Sigmoid colon (tissue), 4 donors: ENCODE measurements at regions not wholly inside any gene's neighbourhood (a gene's known extent, or its start where the extent isn't known, plus 50 kb on each side); places are given as distances from the start of the nearest gene placed in this dataset.

ENCODE experiments used
- CTCF ChIP-seq, 4 experiments: fragments of 450-650 bp in 3 of 4; fragments of 200-600 bp in 1 of 4; IDR thresholded peaks; one replicate each; pipeline ENCODE4 v1.5.1; 2016 to 2019; ENCODE audit warnings: antibody characterized with exemption in 4 of 4, mild to moderate bottlenecking in 3 of 4, moderate library complexity in 2 of 4
- EP300 ChIP-seq, 4 donors: sonication (generic); formaldehyde crosslinking; IDR thresholded peaks; one replicate each; pipeline ENCODE4 v1.6.1; 2017; ENCODE audit warnings: antibody characterized with exemption in 4 of 4
- POLR2A ChIP-seq, 2 donors: fragments of 450-650 bp; IDR thresholded peaks; one replicate each; pipeline ENCODE4 v1.6.1; 2016; ENCODE audit warnings: antibody characterized with exemption in 2 of 2, mild to moderate bottlenecking in 2 of 2, moderate library complexity in 2 of 2
- POLR2AphosphoS5 ChIP-seq, 4 donors: sonication (generic); formaldehyde crosslinking; IDR thresholded peaks; one replicate each; pipeline ENCODE4 v1.6.1; 2017; ENCODE audit warnings: antibody characterized with exemption in 4 of 4

GRCh38 chr13:50195045-50195444 lies 179.8 kb downstream of the KCNRG start:
- TF ChIP-seq CTCF (IDR thresholded peaks at IDR 0.05) (no peak), POLR2A (IDR thresholded peaks at IDR 0.05) (no peak), EP300 (IDR thresholded peaks at IDR 0.05) (no peak), POLR2AphosphoS5 (IDR thresholded peaks at IDR 0.05) (no peak)
